NCI-H510A treated with DMSO at 0.1 percent for 48 hours (cell line): ENCODE measurements at regions not wholly inside any gene's neighbourhood (a gene's known extent, or its start where the extent isn't known, plus 50 kb on each side); places are given as distances from the start of the nearest gene placed in this dataset.

Source experiments
- DNase-seq: peaks from one replicate; lab custom pipeline; 2025; lab: John Stamatoyannopoulos, UW

GRCh38 chr16:5601957-5602356 is 504.4 kb upstream of the EEF2KMT start:
- no peak for DNase-seq

- DNase-seq = no peak
These were observed 501.2 kb upstream of the EEF2KMT start for GRCh38 chr16:5598793-5599192.

DNA sequence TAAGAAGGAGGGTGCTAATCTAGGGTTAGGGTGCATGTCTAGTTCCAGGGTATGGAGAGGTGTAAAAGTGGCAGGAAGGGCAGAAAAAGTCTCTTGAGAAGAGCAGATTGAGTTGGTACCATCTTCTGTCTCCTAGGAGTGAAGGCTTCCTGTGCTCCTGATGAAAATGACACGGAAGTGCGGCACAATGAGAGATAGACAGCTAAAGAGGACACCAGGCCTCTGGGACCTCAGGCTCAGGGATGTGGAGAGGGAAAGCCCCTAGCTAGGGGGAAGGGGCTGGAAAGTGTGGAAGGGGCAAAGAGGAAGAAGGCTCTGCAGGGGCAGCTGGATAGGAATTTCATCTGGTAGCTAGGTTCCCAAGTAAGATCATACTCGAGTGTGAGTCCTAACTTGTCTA is 498.3 kb upstream of the EEF2KMT start:
- DNase-seq = no peak

GRCh38 chr16:5590416-5590815 is 492.8 kb upstream of the EEF2KMT start:
- no peak for DNase-seq

- no peak for DNase-seq
These were observed 492.3 kb upstream of the EEF2KMT start for GRCh38 chr16:5589812-5590373.

- DNase-seq = no peak
These were observed 486.5 kb upstream of the EEF2KMT start for GRCh38 chr16:5584109-5584508.

GRCh38 chr16:5582529-5582928 is 484.9 kb upstream of the EEF2KMT start:
- DNase-seq = no peak

DNA sequence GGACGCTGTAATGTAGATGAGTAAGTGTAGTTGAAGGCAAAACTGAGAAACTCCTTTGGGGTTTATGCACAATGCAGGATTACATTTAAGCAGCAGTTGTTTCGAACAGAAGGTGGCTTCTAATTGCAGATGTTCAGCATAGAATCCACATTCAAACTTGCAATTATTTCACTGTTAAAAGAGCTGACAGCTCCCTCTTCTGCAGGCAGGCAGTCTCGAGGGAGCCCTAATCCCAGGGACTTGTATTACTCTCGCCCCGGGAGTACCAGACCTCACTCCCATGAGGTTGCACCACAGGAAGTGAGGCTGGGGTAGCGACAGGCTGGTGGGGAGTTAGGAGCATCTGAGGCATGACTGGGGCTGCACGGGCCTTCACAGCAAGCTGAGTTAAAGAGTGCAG is 484.3 kb upstream of the EEF2KMT start:
- DNase-seq = no peak

- no peak for DNase-seq
These were observed 483.8 kb upstream of the EEF2KMT start for GRCh38 chr16:5581428-5581827.

GRCh38 chr16:5580772-5581171 is 483.2 kb upstream of the EEF2KMT start:
- no peak for DNase-seq

DNA sequence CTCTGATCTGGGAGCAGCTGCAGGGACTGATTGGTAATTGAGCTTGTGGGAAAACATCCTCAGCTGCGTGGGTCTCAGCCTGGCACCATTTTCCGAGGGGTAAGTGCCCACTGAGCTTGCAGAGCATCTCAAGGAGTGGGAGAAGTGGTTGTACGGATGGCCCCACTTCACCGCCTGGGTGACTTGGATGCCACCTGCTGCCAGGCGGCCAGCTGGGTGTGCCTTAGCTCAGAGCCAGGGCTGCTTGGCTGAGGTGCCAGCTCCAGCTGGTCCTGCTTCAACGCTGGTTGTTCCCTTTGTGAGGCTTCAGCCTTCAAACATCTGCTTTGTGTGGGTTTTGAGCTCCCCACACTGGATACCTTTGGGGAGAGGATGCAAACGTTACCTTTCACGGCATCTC is 482.7 kb upstream of the EEF2KMT start:
- DNase-seq = no peak

DNA sequence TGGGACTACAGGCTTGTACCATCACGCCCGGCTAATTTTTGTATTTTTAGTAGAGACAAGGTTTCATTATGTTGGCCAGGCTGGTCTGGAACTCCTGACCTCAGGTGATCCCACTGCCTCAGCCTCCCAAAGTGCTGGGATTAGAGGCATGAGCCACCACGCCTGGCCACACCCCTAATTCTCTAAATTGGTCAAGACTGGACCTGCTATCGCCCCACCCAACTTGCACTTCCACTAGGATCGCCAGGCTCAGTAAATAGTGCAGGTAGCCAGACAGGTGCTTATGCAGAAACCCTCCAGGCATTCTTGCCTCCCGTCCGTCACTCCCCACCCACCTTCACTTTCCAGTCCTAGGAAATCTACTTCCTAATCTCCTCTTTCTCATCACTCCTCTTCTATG is 481.4 kb upstream of the EEF2KMT start:
- DNase-seq = no peak

DNA sequence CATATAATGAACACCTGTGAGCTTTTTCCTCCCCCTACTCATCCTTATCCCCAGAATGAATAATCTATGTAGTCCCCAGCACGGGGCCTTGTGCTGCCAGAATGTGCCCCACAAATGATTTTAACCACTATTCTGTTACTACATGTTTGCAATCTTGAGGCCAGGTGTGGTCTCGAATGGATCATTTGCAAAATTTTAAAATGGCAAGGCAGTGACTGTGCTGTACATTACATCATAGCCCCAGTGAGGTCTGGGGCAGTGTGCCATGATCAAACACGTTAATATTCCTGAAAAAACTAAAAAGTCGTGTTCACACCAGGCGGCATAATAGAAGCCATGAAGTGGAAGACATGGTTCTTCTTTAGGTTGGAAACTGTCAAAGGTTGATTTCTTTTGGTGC is 479.9 kb upstream of the EEF2KMT start:
- no peak for DNase-seq

DNA sequence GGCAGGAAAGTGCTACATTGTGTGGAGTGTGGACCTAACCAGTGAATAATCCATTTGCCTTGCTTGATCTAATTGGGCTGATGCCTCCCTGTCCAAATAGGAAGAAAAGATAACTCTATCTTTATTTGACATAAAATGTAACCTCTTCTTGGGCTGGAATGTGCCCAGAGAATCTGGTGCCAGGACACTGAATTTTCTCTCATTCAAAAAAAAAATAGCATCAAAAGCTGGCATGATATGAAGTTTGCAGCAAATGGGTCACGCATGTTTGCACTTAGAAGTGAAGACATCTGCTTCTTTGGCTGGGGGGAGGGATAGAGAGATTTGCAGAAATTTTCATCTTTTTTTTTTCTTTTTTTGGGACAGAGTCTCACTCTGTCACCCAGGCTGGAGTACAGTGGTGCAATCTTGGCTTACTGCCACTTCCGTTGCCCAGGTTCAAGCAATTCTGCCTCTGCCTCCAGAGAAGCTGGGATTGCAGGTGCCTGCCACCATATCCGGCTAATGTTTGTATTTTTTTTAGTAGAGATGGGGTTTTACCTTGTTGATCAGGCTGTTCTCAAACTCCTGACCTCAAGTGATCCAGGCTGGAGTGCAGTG is 478.2 kb upstream of the EEF2KMT start:
- DNase-seq = no peak

- no peak for DNase-seq
These were observed 477.5 kb upstream of the EEF2KMT start for GRCh38 chr16:5575121-5575520.

DNA sequence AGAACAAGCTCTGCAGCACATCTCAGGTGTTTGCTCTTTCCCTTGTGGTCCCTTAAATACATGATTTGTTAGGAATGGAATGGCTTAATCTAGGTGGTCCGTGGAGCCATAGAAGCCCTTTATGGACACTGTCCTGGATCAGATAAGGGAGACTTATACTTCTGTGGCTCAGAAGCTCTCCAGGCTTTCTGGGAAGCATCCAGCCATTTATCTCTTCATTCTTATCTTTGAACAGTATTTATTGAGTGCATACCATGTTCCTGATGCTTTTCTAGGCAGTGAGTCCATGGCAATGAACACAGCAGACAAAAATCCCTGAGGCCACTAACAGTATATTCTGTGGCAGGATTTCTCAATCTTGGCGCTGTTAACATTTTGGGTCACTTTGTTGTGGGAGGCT is 474.5 kb upstream of the EEF2KMT start:
- no peak for DNase-seq

GRCh38 chr16:5571446-5571845 is 473.9 kb upstream of the EEF2KMT start:
- no peak for DNase-seq

- DNase-seq = no peak
These were observed 464.2 kb upstream of the EEF2KMT start for GRCh38 chr16:5561800-5562199.

- DNase-seq = no peak
These were observed 462.5 kb upstream of the EEF2KMT start for GRCh38 chr16:5560084-5560483.

DNA sequence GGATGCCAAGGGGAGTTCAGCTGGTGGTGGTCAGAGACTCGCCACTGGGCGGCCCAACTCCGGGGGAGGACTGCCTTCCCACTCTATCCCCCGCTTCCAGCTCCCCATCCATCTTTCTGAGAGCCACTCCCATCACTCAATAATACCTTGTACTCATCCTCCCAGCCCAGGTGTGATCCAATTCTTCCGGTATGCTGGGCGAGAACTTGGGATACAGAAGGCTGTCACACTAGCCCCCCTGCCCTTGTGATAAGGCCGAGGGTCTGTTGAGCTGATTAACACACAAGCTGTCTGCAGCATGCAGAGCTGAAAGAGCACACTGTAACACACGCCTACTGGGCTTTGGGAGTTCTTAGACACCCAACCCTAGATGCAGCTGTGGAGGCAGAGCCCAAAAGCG is 460.4 kb upstream of the EEF2KMT start:
- no peak for DNase-seq

- DNase-seq = no peak
These were observed 459.9 kb upstream of the EEF2KMT start for GRCh38 chr16:5557448-5557847.

DNA sequence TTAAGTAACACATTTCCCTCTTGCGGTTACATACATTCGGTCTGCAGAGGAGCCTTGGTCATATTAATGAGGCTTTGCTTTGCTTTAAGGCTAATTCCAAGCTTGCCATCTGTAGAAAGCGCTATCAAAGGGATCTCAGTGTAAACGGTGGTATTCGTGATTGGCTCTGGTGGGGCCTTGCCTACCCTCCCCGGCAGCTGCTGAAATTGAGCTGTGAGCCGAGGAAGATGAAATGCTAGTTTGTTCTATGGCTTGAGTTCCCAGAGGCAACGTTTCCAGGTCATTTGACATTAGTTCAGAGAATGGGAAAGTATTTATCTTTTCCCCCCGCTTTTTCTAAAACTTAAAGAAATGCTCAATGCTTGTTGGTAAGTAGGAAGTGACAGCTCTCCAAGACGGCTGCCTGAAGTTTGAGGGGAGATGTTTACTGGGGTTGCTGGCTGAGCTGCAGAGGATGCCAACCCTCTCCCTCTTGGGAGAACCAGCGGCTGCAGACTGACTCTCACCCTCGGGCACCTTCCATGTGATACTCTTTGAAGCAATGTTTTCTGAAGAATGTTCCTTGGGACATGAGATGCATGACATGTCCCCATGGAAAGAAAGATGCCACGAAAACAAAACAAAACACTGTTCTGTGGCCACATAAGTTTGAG is 458.7 kb upstream of the EEF2KMT start:
- no peak for DNase-seq

GRCh38 chr16:5551909-5552308 is 454.3 kb upstream of the EEF2KMT start:
- no peak for DNase-seq

DNA sequence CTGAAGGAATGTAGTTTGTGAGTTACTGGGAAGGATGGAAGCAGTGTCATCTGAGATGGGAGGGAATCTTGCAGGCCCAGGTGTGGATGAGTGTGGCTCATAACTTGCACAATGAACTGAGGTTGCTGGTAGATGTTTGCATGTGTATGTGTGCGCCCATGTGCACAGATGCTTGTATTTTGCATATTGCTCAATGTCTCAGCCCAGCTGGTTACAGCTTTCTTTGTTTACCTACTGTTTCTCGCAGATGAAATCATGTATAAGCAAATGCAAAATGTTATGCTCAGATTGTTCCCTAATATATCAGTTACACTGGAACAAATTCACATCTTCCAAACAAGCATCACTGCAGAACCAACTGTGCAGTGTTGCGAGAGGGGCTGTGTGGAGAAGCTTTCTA is 452.2 kb upstream of the EEF2KMT start:
- DNase-seq = no peak
